GM12874 (cell line): ENCODE measurements at regions not wholly inside any gene's neighbourhood (a gene's known extent, or its start where the extent isn't known, plus 50 kb on each side); places are given as distances from the start of the nearest gene placed in this dataset.

Experiments
- TF ChIP-seq, protein P1 (sequence below): IDR thresholded peaks from 2 replicates; pipeline ENCODE4 v1.5.1; 2011; ENCODE audit warnings: low read depth, mild to moderate bottlenecking, control low read depth, low read length, moderate library complexity; ENCODE audit not compliant: insufficient read depth

DNA sequence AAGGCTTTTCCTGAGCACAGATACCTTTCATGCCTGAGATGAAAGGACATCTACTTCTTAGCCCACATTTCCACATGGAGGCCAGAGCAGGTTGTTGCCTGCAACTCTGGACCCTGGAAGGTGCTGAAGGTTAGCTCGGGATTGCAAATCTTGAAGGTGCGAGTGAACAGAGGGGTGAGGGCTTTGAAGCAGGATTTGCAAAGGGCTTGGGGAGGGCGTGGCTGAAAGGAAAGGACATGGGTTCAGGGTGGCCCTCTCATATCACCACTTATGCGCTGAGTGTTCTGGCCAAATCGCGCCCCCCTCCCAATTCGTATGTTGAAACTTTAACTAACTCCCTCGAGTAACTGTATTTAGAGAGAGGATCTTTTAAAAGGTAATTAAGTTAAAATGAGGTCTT, 501.6 kb downstream of the MIAT start:
- TF ChIP-seq, protein P1, sequence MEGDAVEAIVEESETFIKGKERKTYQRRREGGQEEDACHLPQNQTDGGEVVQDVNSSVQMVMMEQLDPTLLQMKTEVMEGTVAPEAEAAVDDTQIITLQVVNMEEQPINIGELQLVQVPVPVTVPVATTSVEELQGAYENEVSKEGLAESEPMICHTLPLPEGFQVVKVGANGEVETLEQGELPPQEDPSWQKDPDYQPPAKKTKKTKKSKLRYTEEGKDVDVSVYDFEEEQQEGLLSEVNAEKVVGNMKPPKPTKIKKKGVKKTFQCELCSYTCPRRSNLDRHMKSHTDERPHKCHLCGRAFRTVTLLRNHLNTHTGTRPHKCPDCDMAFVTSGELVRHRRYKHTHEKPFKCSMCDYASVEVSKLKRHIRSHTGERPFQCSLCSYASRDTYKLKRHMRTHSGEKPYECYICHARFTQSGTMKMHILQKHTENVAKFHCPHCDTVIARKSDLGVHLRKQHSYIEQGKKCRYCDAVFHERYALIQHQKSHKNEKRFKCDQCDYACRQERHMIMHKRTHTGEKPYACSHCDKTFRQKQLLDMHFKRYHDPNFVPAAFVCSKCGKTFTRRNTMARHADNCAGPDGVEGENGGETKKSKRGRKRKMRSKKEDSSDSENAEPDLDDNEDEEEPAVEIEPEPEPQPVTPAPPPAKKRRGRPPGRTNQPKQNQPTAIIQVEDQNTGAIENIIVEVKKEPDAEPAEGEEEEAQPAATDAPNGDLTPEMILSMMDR = no peak

DNA sequence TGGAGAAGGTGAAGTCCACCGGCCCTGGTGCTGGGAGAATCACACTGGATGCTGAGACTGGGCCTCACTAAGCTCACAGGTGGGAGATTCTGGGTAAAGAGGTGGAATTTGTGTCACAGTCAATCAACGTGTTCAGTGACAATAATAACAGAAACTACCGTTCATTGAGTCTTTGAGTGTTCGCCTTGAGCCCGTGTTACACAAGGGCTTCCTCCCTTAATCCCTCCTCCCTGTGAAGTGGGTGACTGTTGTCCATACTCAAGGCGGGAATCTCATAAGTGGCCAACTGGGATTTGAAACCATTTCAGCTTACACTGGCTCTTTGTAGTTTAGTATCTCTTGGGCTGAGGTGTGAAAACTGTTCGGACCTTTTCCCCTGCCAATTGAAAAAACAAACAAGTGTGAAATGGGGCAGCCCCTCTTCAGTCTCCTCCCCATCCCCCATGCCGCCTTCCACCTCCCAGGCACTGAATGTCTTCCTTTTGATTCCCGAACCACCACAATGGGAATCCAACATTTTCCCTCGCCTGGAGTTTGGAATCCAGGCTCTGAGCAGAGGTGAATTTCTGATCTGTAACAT, 502.4 kb downstream of the MIAT start:
- TF ChIP-seq, protein P1 = no peak

DNA sequence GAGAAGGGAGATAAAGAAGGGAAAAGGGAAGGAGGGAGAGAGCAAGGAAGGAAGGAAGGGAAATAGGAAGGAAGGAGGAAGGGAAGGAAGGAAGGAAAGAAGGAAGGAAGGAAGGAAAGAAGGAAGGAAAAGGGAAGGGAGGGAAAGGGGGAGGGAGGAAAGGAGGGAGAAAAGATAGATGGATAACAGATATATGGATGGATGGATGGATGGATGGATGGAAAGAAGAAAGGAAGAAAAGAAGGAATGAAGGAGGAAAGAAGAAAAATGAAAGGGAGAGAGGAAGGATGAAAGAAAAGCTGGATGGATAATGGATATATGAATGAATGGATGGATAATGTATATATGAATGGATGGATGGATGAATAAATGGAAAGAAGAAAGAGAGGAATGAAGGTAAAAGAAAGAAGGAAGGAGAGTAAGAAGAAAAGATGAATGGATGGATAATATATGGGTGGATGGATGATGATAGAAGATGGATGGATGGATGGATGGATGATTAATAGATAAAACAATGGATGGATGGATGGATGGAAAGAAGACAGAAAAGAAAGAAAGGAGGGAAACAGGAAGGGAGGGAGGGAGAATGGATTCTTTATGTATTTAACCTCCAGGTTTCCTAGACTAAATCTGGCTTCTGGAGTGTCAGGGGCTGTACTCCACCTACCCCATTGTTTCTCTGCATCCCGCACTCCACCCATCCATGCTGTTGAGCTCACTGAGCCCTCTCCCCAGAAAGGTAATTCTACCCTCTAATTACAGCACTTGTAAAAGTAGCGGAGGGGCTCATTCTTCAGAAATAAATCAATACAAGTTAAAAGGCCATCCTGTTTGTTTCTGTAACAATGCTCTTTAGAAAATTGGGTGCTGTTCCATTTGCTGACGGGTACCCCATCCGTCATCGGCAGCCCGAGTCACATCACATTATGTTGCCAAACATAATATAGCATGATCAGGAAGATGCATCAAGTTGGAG, 506.1 kb downstream of the MIAT start:
- TF ChIP-seq, protein P1 = no peak

DNA sequence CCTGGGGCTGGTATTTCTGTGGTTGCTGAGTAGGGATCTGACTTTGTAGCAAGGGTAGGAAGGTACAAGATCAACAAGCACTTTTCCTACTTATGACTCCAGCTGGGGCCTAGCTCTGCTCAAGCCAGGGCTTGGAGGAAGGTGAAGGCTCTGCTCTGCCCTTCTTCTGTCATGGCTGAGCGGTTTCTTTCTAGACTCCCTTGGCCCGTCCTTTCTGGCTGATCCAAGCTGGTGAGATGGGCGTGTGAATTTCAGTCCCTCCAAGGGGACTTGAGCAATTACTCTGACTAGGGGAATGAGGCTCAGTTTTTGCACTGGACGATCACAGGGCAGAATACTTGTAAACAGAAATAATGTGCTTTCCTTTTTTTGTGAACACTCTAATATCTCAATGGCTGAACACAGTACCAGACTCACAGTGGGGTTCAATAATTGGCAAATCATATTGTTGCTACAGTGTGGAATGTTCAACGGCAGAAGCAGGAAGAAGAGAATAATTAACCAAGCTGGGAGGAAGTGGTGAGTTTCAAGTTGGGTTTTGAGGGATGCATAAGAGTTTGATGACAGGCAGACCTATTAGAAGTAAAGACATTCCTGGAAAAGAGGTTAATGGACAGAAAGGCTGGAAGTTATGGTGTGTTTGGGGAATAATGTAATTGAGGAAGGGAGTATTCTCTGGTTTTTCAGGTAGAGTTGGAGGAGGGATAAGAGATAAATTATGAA, 507.6 kb downstream of the MIAT start:
- TF ChIP-seq, protein P1 = no peak

DNA sequence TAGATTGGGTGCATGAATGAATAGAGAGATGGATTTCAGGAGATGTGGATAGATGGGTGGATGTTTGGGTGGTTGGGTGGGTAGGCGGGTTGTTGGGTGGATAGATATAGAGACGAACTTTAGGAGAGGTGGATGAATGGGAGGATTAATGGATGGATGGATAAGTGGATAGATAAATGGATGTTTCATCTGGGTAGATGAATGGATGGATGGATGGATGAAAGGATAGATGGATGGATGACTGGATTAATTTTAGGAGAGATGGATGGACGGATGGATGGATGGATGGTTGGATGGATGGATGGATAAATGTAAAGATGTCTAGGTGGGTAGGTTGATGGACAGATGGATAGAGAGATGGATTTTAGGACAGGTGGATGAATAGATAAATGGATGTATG, 511.3 kb downstream of the MIAT start:
- TF ChIP-seq, protein P1 = no peak

DNA sequence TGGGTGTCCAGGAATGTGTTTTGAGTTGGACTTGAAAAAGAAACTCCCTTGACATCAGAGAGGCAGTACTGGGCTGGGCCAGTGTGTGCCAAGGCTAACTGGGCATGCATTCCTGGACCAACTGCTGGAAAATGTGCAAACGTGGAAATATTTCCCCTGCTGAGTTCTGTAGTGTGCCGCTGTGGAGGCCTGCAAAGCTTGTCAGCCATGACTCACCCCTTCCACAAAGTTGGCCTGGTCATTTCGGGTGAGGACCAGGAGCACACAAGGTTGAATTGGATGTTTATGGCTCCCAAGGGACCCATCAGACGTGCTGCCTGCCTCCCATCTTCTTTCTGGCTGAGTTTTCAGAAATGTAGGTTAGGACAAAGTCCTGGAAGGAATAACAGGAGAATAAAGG, 513.1 kb downstream of the MIAT start:
- TF ChIP-seq, protein P1 = no peak

DNA sequence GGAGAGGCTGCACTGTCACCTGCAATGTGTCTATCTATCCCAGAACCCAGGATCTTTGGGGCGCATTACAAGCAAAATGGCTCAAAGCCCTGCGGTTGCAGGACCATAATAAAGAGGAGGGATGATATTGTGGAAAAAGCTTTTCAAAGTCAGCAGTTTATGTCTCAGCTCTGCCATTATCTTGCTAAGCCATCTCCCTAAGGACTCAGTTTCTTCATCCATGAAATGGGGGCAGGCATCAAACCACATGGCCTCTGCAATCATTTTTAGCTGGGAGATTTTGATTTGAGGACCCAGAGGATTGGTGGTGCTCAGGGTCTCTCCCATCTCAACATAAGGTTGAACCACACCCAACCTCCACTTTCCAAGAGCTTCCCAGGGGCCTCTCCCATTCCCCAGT, 513.8 kb downstream of the MIAT start:
- TF ChIP-seq, protein P1 = no peak
